ENCODE measurements at regions not wholly inside any gene's neighbourhood (a gene's known extent, or its start where the extent isn't known, plus 50 kb on each side); places are given as distances from the start of the nearest gene placed in this dataset.

GRCh38 chr2:111711270-111711669 lies 172.7 kb downstream of the ANAPC1 start:
- TF ChIP-seq TCF7L2 (IDR thresholded peaks at IDR 0.05; ENCODE audit: low read depth, low read length) (no peak), POLR2AphosphoS5 (IDR thresholded peaks at IDR 0.05; ENCODE audit: low read depth, low read length) (no peak)
- TF ChIP-seq, protein P1, sequence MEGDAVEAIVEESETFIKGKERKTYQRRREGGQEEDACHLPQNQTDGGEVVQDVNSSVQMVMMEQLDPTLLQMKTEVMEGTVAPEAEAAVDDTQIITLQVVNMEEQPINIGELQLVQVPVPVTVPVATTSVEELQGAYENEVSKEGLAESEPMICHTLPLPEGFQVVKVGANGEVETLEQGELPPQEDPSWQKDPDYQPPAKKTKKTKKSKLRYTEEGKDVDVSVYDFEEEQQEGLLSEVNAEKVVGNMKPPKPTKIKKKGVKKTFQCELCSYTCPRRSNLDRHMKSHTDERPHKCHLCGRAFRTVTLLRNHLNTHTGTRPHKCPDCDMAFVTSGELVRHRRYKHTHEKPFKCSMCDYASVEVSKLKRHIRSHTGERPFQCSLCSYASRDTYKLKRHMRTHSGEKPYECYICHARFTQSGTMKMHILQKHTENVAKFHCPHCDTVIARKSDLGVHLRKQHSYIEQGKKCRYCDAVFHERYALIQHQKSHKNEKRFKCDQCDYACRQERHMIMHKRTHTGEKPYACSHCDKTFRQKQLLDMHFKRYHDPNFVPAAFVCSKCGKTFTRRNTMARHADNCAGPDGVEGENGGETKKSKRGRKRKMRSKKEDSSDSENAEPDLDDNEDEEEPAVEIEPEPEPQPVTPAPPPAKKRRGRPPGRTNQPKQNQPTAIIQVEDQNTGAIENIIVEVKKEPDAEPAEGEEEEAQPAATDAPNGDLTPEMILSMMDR (IDR thresholded peaks at IDR 0.05), result no peak
- TF ChIP-seq, protein P2, sequence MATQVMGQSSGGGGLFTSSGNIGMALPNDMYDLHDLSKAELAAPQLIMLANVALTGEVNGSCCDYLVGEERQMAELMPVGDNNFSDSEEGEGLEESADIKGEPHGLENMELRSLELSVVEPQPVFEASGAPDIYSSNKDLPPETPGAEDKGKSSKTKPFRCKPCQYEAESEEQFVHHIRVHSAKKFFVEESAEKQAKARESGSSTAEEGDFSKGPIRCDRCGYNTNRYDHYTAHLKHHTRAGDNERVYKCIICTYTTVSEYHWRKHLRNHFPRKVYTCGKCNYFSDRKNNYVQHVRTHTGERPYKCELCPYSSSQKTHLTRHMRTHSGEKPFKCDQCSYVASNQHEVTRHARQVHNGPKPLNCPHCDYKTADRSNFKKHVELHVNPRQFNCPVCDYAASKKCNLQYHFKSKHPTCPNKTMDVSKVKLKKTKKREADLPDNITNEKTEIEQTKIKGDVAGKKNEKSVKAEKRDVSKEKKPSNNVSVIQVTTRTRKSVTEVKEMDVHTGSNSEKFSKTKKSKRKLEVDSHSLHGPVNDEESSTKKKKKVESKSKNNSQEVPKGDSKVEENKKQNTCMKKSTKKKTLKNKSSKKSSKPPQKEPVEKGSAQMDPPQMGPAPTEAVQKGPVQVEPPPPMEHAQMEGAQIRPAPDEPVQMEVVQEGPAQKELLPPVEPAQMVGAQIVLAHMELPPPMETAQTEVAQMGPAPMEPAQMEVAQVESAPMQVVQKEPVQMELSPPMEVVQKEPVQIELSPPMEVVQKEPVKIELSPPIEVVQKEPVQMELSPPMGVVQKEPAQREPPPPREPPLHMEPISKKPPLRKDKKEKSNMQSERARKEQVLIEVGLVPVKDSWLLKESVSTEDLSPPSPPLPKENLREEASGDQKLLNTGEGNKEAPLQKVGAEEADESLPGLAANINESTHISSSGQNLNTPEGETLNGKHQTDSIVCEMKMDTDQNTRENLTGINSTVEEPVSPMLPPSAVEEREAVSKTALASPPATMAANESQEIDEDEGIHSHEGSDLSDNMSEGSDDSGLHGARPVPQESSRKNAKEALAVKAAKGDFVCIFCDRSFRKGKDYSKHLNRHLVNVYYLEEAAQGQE (IDR thresholded peaks at IDR 0.05; ENCODE audit: insufficient read depth in 1 of 2, low read depth in 2 of 2, low read length in 1 of 2), result no peak
